ENCODE measurements at regions not wholly inside any gene's neighbourhood (a gene's known extent, or its start where the extent isn't known, plus 50 kb on each side); places are given as distances from the start of the nearest gene placed in this dataset.

DNA sequence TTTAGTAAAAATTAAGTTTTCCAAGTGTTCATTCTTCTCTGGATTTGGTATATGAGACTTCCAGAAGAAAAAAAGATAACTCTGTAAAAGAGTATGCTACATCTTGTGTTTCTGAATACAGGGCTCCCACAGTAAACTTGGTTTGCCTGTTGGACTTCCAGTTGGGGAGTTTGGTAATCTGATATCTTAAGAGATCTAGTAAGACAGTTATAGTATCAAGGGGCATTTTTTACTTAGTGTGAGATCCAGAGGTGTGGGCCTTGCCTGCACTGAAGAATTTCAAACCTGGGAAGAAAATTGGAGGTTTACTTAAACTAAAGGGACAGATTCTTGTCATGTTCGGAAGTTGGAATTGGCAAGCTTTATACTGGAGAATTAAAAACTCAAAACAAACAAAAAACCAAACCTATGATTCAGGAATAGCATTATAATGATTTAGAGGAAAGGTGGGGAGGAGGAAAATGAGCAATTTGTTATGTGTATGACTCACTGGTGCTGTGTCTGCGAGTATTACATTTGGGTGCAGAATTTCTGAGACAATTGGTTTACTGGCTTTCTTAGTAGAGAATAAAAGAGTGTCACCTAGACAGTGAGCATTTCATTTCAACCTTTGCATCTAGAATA lies 58.9 kb upstream of the ULK4 start:
- H3K27ac ChIP-seq (ENCODE audit: low read depth, low read length) = no peak overlapping the region
- no peak overlapping the region for H3K4me3 ChIP-seq (ENCODE audit: low read depth, low read length)
- TF ChIP-seq, protein P1, sequence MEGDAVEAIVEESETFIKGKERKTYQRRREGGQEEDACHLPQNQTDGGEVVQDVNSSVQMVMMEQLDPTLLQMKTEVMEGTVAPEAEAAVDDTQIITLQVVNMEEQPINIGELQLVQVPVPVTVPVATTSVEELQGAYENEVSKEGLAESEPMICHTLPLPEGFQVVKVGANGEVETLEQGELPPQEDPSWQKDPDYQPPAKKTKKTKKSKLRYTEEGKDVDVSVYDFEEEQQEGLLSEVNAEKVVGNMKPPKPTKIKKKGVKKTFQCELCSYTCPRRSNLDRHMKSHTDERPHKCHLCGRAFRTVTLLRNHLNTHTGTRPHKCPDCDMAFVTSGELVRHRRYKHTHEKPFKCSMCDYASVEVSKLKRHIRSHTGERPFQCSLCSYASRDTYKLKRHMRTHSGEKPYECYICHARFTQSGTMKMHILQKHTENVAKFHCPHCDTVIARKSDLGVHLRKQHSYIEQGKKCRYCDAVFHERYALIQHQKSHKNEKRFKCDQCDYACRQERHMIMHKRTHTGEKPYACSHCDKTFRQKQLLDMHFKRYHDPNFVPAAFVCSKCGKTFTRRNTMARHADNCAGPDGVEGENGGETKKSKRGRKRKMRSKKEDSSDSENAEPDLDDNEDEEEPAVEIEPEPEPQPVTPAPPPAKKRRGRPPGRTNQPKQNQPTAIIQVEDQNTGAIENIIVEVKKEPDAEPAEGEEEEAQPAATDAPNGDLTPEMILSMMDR (IDR thresholded peaks at IDR 0.05; ENCODE audit: low read depth, low read length) = no peak
- ChIA-PET CTCF (interaction anchor here (0.6 to 1.6 kb wide), 3 partner anchors 30 to 79 kb away, joined by 3 to 8 read pairs (median 6); no protein-coding TSS in a partner anchor), POLR2A (interaction anchor here (1.3 kb wide), 1 partner anchor 51 kb away, joined by 3 read pairs; no protein-coding TSS in a partner anchor)
- no peaks in the 10 kb centered on the region for H3K9me3 ChIP-seq (ENCODE audit: control insufficient read depth, insufficient read depth, low read length)
- H3K27me3 ChIP-seq (ENCODE audit: control insufficient read depth, insufficient read depth, low read length) = no peaks in the 10 kb centered on the region
- no peak for DNase-seq (ENCODE audit: low read depth, low spot score)

- no peak overlapping the region for H3K4me3 ChIP-seq (ENCODE audit: low read depth, low read length)
- ChIA-PET POLR2A (interaction anchor here (0.6 kb wide), 1 partner anchor 79 kb away, joined by 4 read pairs; no protein-coding TSS in a partner anchor), CTCF (interaction anchor here (0.6 to 1.1 kb wide), 4 partner anchors 9 to 74 kb away, joined by 3 to 6 read pairs (median 4); no protein-coding TSS in a partner anchor)
- H3K27ac ChIP-seq (ENCODE audit: low read depth, low read length) = no peak overlapping the region
- no peaks in the 10 kb centered on the region for H3K27me3 ChIP-seq (ENCODE audit: control insufficient read depth, insufficient read depth, low read length)
- DNase-seq (ENCODE audit: low read depth, low spot score) = no peak
- H3K9me3 ChIP-seq (ENCODE audit: control insufficient read depth, insufficient read depth, low read length) = no peaks in the 10 kb centered on the region
- TF ChIP-seq, protein P1 (IDR thresholded peaks at IDR 0.05; ENCODE audit: low read depth, low read length) = no peak
Observed at GRCh38 chr3:42019953-42020260, 58.0 kb upstream of the ULK4 start.

- no peak overlapping the region for H3K4me3 ChIP-seq (ENCODE audit: low read depth, low read length)
- no peak for DNase-seq (ENCODE audit: low read depth, low spot score)
- ChIA-PET POLR2A (interaction anchor here (0.6 kb wide), 1 partner anchor 78 kb away, joined by 4 read pairs; no protein-coding TSS in a partner anchor), CTCF (interaction anchor here (0.6 to 0.7 kb wide), 2 partner anchors 9 to 11 kb away, joined by 3 to 4 read pairs; no protein-coding TSS in a partner anchor)
- no peaks in the 10 kb centered on the region for H3K9me3 ChIP-seq (ENCODE audit: control insufficient read depth, insufficient read depth, low read length)
- H3K27ac ChIP-seq (ENCODE audit: low read depth, low read length) = no peak overlapping the region
- no peaks in the 10 kb centered on the region for H3K27me3 ChIP-seq (ENCODE audit: control insufficient read depth, insufficient read depth, low read length)
- TF ChIP-seq, protein P1 (IDR thresholded peaks at IDR 0.05; ENCODE audit: low read depth, low read length) = no peak
Observed at GRCh38 chr3:42019144-42019952, 57.4 kb upstream of the ULK4 start.

- H3K4me3 ChIP-seq (ENCODE audit: low read depth, low read length) = peak overlapping the region; percentile 79
- ChIA-PET POLR2A (interaction anchor here (0.5 to 1.2 kb wide), 3 partner anchors 32 to 57 kb away, joined by 3 to 5 read pairs (median 3); no protein-coding TSS in a partner anchor), CTCF (interaction anchor here (0.8 to 1.5 kb wide), 6 partner anchors 17 to 176 kb away, joined by 3 to 6 read pairs (median 3); no protein-coding TSS in a partner anchor)
- TF ChIP-seq, protein P1 (IDR thresholded peaks at IDR 0.05; ENCODE audit: low read depth, low read length) = no peak
- DNase-seq (ENCODE audit: low read depth, low spot score) = no peak
- no peak overlapping the region for H3K27ac ChIP-seq (ENCODE audit: low read depth, low read length)
- H3K9me3 ChIP-seq (ENCODE audit: control insufficient read depth, insufficient read depth, low read length) = no peaks in the 10 kb centered on the region; the same call in 1 of the 2 replicates
- no peaks in the 10 kb centered on the region for H3K27me3 ChIP-seq (ENCODE audit: control insufficient read depth, insufficient read depth, low read length)
Observed at GRCh38 chr3:42014921-42015533, 53.1 kb upstream of the ULK4 start.

All from AG04450 (cell line).